ENCODE measurements at regions not wholly inside any gene's neighbourhood (a gene's known extent, or its start where the extent isn't known, plus 50 kb on each side); places are given as distances from the start of the nearest gene placed in this dataset.

DNA sequence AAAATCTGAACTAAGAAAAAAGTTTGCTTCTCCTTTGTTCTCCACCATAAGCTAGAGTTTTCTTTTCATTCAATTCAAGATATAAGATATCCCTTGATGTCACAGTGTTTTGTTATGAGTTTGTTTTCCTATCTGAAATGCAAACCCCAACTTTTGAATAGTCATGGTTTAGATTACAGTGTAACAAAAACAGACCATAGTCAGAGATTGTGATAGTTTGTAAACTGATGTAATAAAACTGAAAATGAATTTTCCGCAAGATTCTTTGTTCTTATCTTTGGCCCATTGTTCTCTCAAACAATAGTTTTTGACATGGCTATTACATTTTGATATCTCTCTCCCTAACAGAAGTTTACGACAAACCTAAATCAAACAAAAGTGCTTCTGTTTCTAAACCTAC, 121.7 kb upstream of the GADL1 start:
- Mint-ChIP-seq H3K27ac (no peak overlapping the region), H3K4me1 (peaks cover 0 to 5% of the 10 kb centered on the region in 2 experiments; a peak in 1 of 4 replicates), H3K27me3 (ENCODE audit: low read depth) (peaks cover 61% of the 10 kb centered on the region), H3K36me3 (ENCODE audit: insufficient read depth in 1 of 3, low read depth in 3 of 3) (no peaks in the 10 kb centered on the region), H3K9me3 (peaks cover 0 to under 1% of the 10 kb centered on the region in 2 experiments; a peak in 2 of 5 replicates), H3K4me3 (no peak overlapping the region)
- H3K4ac ChIP-seq (ENCODE audit: low read depth, low read length), result no peak overlapping the region
- H2BK20ac ChIP-seq (ENCODE audit: low read depth, low read length, poor library complexity, severe bottlenecking), result no peak overlapping the region
- no peak overlapping the region for H2BK120ac ChIP-seq (ENCODE audit: low read depth, low read length, poor library complexity, severe bottlenecking)
- H3K9ac ChIP-seq (ENCODE audit: extremely low read depth, insufficient read length, low read length), result no peak overlapping the region
- H3K9me3 ChIP-seq (ENCODE audit: control insufficient read depth, low read depth, low read length), result no peaks in the 10 kb centered on the region
- no peak overlapping the region for H2AK5ac ChIP-seq (ENCODE audit: insufficient read length, low read length)
- H2AFZ ChIP-seq (ENCODE audit: low read length), result no peak overlapping the region
- WGBS (ENCODE audit: extremely low coverage, insufficient read length, low lambda C conversion rate), result no CpG with 5 or more reads among the region's 2 CpGs
- no peak overlapping the region for H3K56ac ChIP-seq (ENCODE audit: insufficient read length, low read depth, low read length)
- no peak overlapping the region for H3K14ac ChIP-seq (ENCODE audit: insufficient read depth, low read length)
- no peak overlapping the region for H2BK5ac ChIP-seq (ENCODE audit: insufficient read length, low read length)
- no peak overlapping the region for H3K23ac ChIP-seq (ENCODE audit: insufficient read length, low read depth, low read length)
- no peak overlapping the region for H2BK12ac ChIP-seq (ENCODE audit: insufficient read length, low read depth, low read length)
- no peak overlapping the region for H4K8ac ChIP-seq (replicated peaks; ENCODE audit: insufficient read length, low read depth, low read length)
- H3K79me2 ChIP-seq (ENCODE audit: insufficient read depth, low read length), result no peaks in the 10 kb centered on the region
- no peak overlapping the region for H2BK15ac ChIP-seq (ENCODE audit: low read depth, low read length)
- H4K20me1 ChIP-seq (ENCODE audit: control insufficient read depth, insufficient read depth, insufficient read length), result no peaks in the 10 kb centered on the region
- H3K4me1 ChIP-seq (ENCODE audit: insufficient read depth, low read length), result no peaks in the 10 kb centered on the region
- no peak overlapping the region for H3K27ac ChIP-seq (ENCODE audit: insufficient read length, low read depth, low read length)
- H3K4me2 ChIP-seq (ENCODE audit: insufficient read depth, insufficient read length, low read length), result no peak overlapping the region
- H3K79me1 ChIP-seq (ENCODE audit: insufficient read depth, low read depth, low read length, poor library complexity, severe bottlenecking), result no peaks in the 10 kb centered on the region
- H4K91ac ChIP-seq (ENCODE audit: insufficient read length, low read depth, low read length), result no peak overlapping the region
- H3K23me2 ChIP-seq (ENCODE audit: insufficient read length, low read depth, low read length, poor library complexity, severe bottlenecking), result no peaks in the 10 kb centered on the region
- H3K18ac ChIP-seq (ENCODE audit: insufficient read length, low read depth, low read length), result no peak overlapping the region
- H4K5ac ChIP-seq (ENCODE audit: insufficient read length, low read depth, low read length), result no peak overlapping the region
- H3T11ph ChIP-seq (ENCODE audit: low read length), result no peak overlapping the region
- no peaks in the 10 kb centered on the region for H3K27me3 ChIP-seq (ENCODE audit: insufficient read depth, low read length)
- DNase-seq, result no peak
- TF ChIP-seq, protein P1, sequence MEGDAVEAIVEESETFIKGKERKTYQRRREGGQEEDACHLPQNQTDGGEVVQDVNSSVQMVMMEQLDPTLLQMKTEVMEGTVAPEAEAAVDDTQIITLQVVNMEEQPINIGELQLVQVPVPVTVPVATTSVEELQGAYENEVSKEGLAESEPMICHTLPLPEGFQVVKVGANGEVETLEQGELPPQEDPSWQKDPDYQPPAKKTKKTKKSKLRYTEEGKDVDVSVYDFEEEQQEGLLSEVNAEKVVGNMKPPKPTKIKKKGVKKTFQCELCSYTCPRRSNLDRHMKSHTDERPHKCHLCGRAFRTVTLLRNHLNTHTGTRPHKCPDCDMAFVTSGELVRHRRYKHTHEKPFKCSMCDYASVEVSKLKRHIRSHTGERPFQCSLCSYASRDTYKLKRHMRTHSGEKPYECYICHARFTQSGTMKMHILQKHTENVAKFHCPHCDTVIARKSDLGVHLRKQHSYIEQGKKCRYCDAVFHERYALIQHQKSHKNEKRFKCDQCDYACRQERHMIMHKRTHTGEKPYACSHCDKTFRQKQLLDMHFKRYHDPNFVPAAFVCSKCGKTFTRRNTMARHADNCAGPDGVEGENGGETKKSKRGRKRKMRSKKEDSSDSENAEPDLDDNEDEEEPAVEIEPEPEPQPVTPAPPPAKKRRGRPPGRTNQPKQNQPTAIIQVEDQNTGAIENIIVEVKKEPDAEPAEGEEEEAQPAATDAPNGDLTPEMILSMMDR (conservative IDR thresholded peaks at IDR 0.05), result no peak
